ENCODE measurements at regions not wholly inside any gene's neighbourhood (a gene's known extent, or its start where the extent isn't known, plus 50 kb on each side); places are given as distances from the start of the nearest gene placed in this dataset.

GRCh38 chr7:46975493-46975892, 606.4 kb downstream of the TNS3 start:
- no peak for DNase-seq

- no peak for DNase-seq
Measured at GRCh38 chr7:46972205-46972604, 609.7 kb downstream of the TNS3 start.

GRCh38 chr7:46970476-46970875, 611.4 kb downstream of the TNS3 start:
- DNase-seq = no peak

- DNase-seq = no peak
Measured at GRCh38 chr7:46970131-46970430, 611.8 kb downstream of the TNS3 start.

GRCh38 chr7:46969303-46970130, 612.4 kb downstream of the TNS3 start:
- no peak for DNase-seq

- DNase-seq = no peak
Measured at GRCh38 chr7:46968003-46968402, 613.9 kb downstream of the TNS3 start.

GRCh38 chr7:46963719-46964118, 618.2 kb downstream of the TNS3 start:
- DNase-seq = no peak

- no peak for DNase-seq
Measured at GRCh38 chr7:46960970-46961369, 620.9 kb downstream of the TNS3 start.

- no peak for DNase-seq
Measured at GRCh38 chr7:46957195-46957594, 624.7 kb downstream of the TNS3 start.

- no peak for DNase-seq
Measured at GRCh38 chr7:46955531-46955930, 626.4 kb downstream of the TNS3 start.

GRCh38 chr7:46954181-46954580, 627.7 kb downstream of the TNS3 start:
- no peak for DNase-seq

GRCh38 chr7:46953008-46953407, 628.9 kb downstream of the TNS3 start:
- no peak for DNase-seq

- DNase-seq = no peak
Measured at GRCh38 chr7:46949270-46949931, 632.5 kb downstream of the TNS3 start.

GRCh38 chr7:46948716-46949115, 633.2 kb downstream of the TNS3 start:
- DNase-seq = no peak

- DNase-seq = no peak
Measured at GRCh38 chr7:46945328-46945727, 636.6 kb downstream of the TNS3 start.

- DNase-seq = no peak
Measured at GRCh38 chr7:46943996-46944395, 637.9 kb downstream of the TNS3 start.

- DNase-seq = no peak
Measured at GRCh38 chr7:46942574-46942973, 639.3 kb downstream of the TNS3 start.

GRCh38 chr7:46940178-46940577, 641.7 kb downstream of the TNS3 start:
- no peak for DNase-seq

- no peak for DNase-seq
Measured at GRCh38 chr7:46939558-46939957, 642.4 kb downstream of the TNS3 start.

GRCh38 chr7:46939089-46939488, 642.8 kb downstream of the TNS3 start:
- no peak for DNase-seq

GRCh38 chr7:46937826-46938225, 644.1 kb downstream of the TNS3 start:
- no peak for DNase-seq

GRCh38 chr7:46934198-46934825, 647.6 kb downstream of the TNS3 start:
- DNase-seq = no peak

- DNase-seq = no peak
Measured at GRCh38 chr7:46933596-46933995, 648.3 kb downstream of the TNS3 start.

Data from bone marrow (tissue), 2 donors.